K562 (cell line): ENCODE measurements at regions not wholly inside any gene's neighbourhood (a gene's known extent, or its start where the extent isn't known, plus 50 kb on each side); places are given as distances from the start of the nearest gene placed in this dataset.

Source experiments
- ATAC-seq: fragments of 200-7000 bp; cut with Tn5 transposase; 3 replicates; pipeline ENCODE4 v1.9.1; 2020; ENCODE audit warnings: moderate library complexity
- BruUV-seq: library from RNA; stranded (reverse); fragments of 400-500 nt; replicated peaks from 2 replicates; lab custom pipeline; 2021; lab: Mats Ljungman, UMichigan
- CTCF ChIA-PET: fragments of 300-600 bp; formaldehyde crosslinking; extraction: SDS; loops from one replicate; lab custom pipeline; 2021; ENCODE audit warnings: low intra/inter-chr PET ratio; lab: Yijun Ruan, JAX
- POLR2A ChIA-PET: fragments of 300-600, 350-650 bp; sonication (Branson Sonifier 250); formaldehyde crosslinking; extraction: SDS; loops from one replicate; lab custom pipeline; 2021; ENCODE audit warnings: antibody characterized with exemption, inconsistent platforms; lab: Yijun Ruan, JAX
- DNase-seq, 4 experiments: peaks; one replicate each; pipeline versions ENCODE4 v3.0.0 to v3.0.0-alpha.2; 2011 to 2018; ENCODE audit warnings: low spot score in 3 of 4, mixed read lengths in 3 of 4; ENCODE audit errors: extremely low read depth in 1 of 4
- FAIRE-seq: peaks from 2 replicates; lab custom pipeline; 2011; peaks lifted over from hg19 to GRCh38; lab: Jason Lieb, UNC
- H2AFZ ChIP-seq: 2 replicates; pipeline ENCODE4 v1.6.0; 2011; ENCODE audit warnings: low read depth, low read length, control low read depth, inconsistent platforms
- H3K27ac ChIP-seq: fragments of 200-600 bp; 3 replicates; pipeline ENCODE4 v1.8.0; 2011; ENCODE audit warnings: low read depth, mild to moderate bottlenecking, control low read depth, inconsistent platforms, low read length, moderate library complexity, mixed read lengths; ENCODE audit errors: extremely low read depth
- H3K27me3 ChIP-seq, 2 experiments: fragments of 300-600 bp in 1 of 2; 2 replicates in 1 of 2; 3 replicates in 1 of 2; pipeline versions ENCODE4 v1.6.0 to v1.8.0; 2011; ENCODE audit warnings: inconsistent platforms in 2 of 2, low read length in 2 of 2, mild to moderate bottlenecking in 1 of 2, mixed read lengths in 1 of 2, moderate library complexity in 1 of 2; ENCODE audit not compliant: control insufficient read depth in 2 of 2, insufficient read depth in 2 of 2
- H3K36me3 ChIP-seq: fragments of 300-600 bp; 3 replicates; pipeline ENCODE4 v1.8.0; 2011; ENCODE audit warnings: mild to moderate bottlenecking, low read length, inconsistent platforms; ENCODE audit not compliant: control insufficient read depth, insufficient read depth
- H3K4me1 ChIP-seq, 2 experiments: fragments of 200-600 bp in 1 of 2; replicated peaks in 1 of 2; 2 replicates in 1 of 2; 3 replicates in 1 of 2; pipeline versions ENCODE4 v1.5.1 to v1.8.0; 2011; ENCODE audit warnings: inconsistent platforms in 2 of 2, low read length in 2 of 2, mild to moderate bottlenecking in 1 of 2, mixed read lengths in 1 of 2, moderate library complexity in 1 of 2; ENCODE audit not compliant: control insufficient read depth in 2 of 2, insufficient read depth in 2 of 2
- H3K4me2 ChIP-seq: 2 replicates; pipeline ENCODE4 v1.6.1; 2011; ENCODE audit warnings: low read length, control low read depth, inconsistent platforms, mixed read lengths; ENCODE audit not compliant: insufficient read depth
- H3K4me3 ChIP-seq: fragments of 200-600 bp; sonication (generic), shearing (Covaris generic); 2 replicates; pipeline ENCODE4 v1.5.1; 2016; ENCODE audit warnings: control low read depth, inconsistent platforms
- H3K79me2 ChIP-seq: fragments of 200-600 bp; 3 replicates; pipeline ENCODE4 v1.8.0; 2011; ENCODE audit warnings: low read length, inconsistent platforms; ENCODE audit not compliant: control insufficient read depth, insufficient read depth
- H3K9ac ChIP-seq, 2 experiments: 2 replicates each; pipeline versions ENCODE4 v1.6.0 to v1.6.1; 2011; ENCODE audit warnings: low read depth in 2 of 2, low read length in 2 of 2, control low read depth in 1 of 2, inconsistent platforms in 1 of 2, mild to moderate bottlenecking in 1 of 2, mixed read lengths in 1 of 2; ENCODE audit not compliant: insufficient read depth in 1 of 2
- H3K9me1 ChIP-seq: one replicate; pipeline ENCODE4 v1.6.0; 2011; ENCODE audit warnings: inconsistent platforms, mild to moderate bottlenecking, low read length, moderate library complexity; ENCODE audit not compliant: control insufficient read depth, insufficient read depth
- H3K9me3 ChIP-seq: replicated peaks from 2 replicates; pipeline ENCODE4 v1.5.1; 2011; ENCODE audit warnings: low read depth, low read length, inconsistent platforms; ENCODE audit not compliant: control insufficient read depth, insufficient read depth
- H4K20me1 ChIP-seq: replicated peaks from 2 replicates; pipeline ENCODE4 v1.6.1; 2011; ENCODE audit warnings: low read length, inconsistent platforms, mixed read lengths; ENCODE audit not compliant: control insufficient read depth, insufficient read depth
- ATF2 ChIP-seq: sonication (generic); formaldehyde crosslinking; IDR thresholded peaks from 2 replicates; pipeline ENCODE4 v1.8.1; 2022; ENCODE audit warnings: missing genetic modification reagents
- EZH2 ChIP-seq: IDR thresholded peaks from 2 replicates; pipeline ENCODE4 v1.6.1; 2012; ENCODE audit warnings: low read depth, mild to moderate bottlenecking, inconsistent platforms, low read length, borderline replicate concordance
- ZNF134 ChIP-seq: fragments of 250-450 bp; sonication (Bioruptor Pico); conservative IDR thresholded peaks from 2 replicates; pipeline ENCODE4 v1.4.0; 2020
- in situ Hi-C: fragments of 300-500 bp; cut with MboI; formaldehyde crosslinking; loops from 4 replicates; pipeline ENCODE4 v1.15.0; 2018; ENCODE audit warnings: inconsistent platforms, mixed read lengths
- intact Hi-C: fragments of 100-400 bp; cut with micrococcal nuclease; formaldehyde crosslinking; loops from 2 replicates; pipeline ENCODE4 v1.14.2; 2022
- TF ChIP-seq, protein P1 (sequence below): fragments of 150-350 bp; IDR thresholded peaks from 2 replicates; pipeline ENCODE4 v1.6.1; 2014; ENCODE audit warnings: low read depth, mild to moderate bottlenecking, low read length, borderline replicate concordance
- TF ChIP-seq, protein P2 (sequence below): fragments of 250-450 bp; sonication (Bioruptor Pico); IDR thresholded peaks from 2 replicates; pipeline ENCODE4 v1.4.0; 2020; ENCODE audit warnings: mild to moderate bottlenecking, moderate library complexity, borderline replicate concordance
- TF ChIP-seq, protein P3 (sequence below): fragments of 450-650 bp; IDR thresholded peaks from 2 replicates; pipeline ENCODE4 v1.6.1; 2016; ENCODE audit warnings: borderline replicate concordance

- Histone ChIP-seq H3K36me3 (no peaks in the 10 kb centered on the region), H3K9ac (no peak overlapping the region), H3K9me1 (no peaks in the 10 kb centered on the region), H3K79me2 (no peaks in the 10 kb centered on the region), H3K27me3 (no peaks in the 10 kb centered on the region), H2AFZ (no peak overlapping the region), H3K9me3 (no peaks in the 10 kb centered on the region; the same call in 1 of the 2 replicates), H3K4me1 (no peaks in the 10 kb centered on the region), H3K4me3 (no peak overlapping the region), H4K20me1 (no peaks in the 10 kb centered on the region), H3K27ac (no peak overlapping the region), H3K4me2 (no peak overlapping the region)
- BruUV-seq: no TSS peak
- no peak for DNase-seq
- no peak for FAIRE-seq
- in situ Hi-C loops: no loop called here
- ChIA-PET CTCF (no interaction called here), POLR2A (no interaction called here)
- intact Hi-C loops: no loop called here
- ATAC-seq: no peak
- no peak for TF ChIP-seq ATF2
- no peak for TF ChIP-seq EZH2
- TF ChIP-seq, protein P1, sequence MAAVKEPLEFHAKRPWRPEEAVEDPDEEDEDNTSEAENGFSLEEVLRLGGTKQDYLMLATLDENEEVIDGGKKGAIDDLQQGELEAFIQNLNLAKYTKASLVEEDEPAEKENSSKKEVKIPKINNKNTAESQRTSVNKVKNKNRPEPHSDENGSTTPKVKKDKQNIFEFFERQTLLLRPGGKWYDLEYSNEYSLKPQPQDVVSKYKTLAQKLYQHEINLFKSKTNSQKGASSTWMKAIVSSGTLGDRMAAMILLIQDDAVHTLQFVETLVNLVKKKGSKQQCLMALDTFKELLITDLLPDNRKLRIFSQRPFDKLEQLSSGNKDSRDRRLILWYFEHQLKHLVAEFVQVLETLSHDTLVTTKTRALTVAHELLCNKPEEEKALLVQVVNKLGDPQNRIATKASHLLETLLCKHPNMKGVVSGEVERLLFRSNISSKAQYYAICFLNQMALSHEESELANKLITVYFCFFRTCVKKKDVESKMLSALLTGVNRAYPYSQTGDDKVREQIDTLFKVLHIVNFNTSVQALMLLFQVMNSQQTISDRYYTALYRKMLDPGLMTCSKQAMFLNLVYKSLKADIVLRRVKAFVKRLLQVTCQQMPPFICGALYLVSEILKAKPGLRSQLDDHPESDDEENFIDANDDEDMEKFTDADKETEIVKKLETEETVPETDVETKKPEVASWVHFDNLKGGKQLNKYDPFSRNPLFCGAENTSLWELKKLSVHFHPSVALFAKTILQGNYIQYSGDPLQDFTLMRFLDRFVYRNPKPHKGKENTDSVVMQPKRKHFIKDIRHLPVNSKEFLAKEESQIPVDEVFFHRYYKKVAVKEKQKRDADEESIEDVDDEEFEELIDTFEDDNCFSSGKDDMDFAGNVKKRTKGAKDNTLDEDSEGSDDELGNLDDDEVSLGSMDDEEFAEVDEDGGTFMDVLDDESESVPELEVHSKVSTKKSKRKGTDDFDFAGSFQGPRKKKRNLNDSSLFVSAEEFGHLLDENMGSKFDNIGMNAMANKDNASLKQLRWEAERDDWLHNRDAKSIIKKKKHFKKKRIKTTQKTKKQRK: no peak
- TF ChIP-seq ZNF134 (CRISPR knock-in tag): no peak
- TF ChIP-seq, protein P2, sequence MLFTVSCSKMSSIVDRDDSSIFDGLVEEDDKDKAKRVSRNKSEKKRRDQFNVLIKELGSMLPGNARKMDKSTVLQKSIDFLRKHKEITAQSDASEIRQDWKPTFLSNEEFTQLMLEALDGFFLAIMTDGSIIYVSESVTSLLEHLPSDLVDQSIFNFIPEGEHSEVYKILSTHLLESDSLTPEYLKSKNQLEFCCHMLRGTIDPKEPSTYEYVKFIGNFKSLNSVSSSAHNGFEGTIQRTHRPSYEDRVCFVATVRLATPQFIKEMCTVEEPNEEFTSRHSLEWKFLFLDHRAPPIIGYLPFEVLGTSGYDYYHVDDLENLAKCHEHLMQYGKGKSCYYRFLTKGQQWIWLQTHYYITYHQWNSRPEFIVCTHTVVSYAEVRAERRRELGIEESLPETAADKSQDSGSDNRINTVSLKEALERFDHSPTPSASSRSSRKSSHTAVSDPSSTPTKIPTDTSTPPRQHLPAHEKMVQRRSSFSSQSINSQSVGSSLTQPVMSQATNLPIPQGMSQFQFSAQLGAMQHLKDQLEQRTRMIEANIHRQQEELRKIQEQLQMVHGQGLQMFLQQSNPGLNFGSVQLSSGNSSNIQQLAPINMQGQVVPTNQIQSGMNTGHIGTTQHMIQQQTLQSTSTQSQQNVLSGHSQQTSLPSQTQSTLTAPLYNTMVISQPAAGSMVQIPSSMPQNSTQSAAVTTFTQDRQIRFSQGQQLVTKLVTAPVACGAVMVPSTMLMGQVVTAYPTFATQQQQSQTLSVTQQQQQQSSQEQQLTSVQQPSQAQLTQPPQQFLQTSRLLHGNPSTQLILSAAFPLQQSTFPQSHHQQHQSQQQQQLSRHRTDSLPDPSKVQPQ (CRISPR knock-in tag): no peak
- TF ChIP-seq, protein P3, sequence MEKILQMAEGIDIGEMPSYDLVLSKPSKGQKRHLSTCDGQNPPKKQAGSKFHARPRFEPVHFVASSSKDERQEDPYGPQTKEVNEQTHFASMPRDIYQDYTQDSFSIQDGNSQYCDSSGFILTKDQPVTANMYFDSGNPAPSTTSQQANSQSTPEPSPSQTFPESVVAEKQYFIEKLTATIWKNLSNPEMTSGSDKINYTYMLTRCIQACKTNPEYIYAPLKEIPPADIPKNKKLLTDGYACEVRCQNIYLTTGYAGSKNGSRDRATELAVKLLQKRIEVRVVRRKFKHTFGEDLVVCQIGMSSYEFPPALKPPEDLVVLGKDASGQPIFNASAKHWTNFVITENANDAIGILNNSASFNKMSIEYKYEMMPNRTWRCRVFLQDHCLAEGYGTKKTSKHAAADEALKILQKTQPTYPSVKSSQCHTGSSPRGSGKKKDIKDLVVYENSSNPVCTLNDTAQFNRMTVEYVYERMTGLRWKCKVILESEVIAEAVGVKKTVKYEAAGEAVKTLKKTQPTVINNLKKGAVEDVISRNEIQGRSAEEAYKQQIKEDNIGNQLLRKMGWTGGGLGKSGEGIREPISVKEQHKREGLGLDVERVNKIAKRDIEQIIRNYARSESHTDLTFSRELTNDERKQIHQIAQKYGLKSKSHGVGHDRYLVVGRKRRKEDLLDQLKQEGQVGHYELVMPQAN: no peak
Measured at GRCh38 chr18:34061226-34061625, 163.5 kb downstream of the NOL4 start.
